ENCODE measurements at regions not wholly inside any gene's neighbourhood (a gene's known extent, or its start where the extent isn't known, plus 50 kb on each side); places are given as distances from the start of the nearest gene placed in this dataset.

DNA sequence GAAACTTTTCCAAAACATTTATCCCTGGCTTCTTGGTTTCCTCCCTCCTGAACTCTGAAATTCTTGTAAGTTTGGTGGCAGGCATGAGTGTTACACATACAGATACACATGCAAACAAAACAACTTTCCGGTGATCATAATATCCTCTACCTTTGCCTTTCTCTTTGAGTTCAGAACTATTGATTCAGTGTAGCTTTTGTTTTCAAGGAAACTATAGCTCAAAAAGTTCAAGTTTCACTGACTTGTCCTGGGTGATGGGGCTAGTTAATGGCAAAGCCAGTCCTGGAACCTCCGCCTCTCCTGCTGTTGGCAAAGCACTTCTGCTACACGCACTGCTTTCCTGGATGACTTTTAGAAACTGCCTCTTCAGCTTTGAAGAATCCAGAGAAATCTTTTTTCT, 177.3 kb upstream of the FAT1 start:
- peaks cover 0 to 21% of the 10 kb centered on the region in 2 donors for H3K4me1 ChIP-seq (ENCODE audit: control insufficient read depth in 1 of 2, low read depth in 2 of 2)
- DNase-seq (ENCODE audit: low spot score) (no peak), ATAC-seq (ENCODE audit: insufficient number of reproducible peaks, low FRiP score, low read depth) (no peak)
- no peaks in the 10 kb centered on the region for H3K36me3 ChIP-seq
- TF ChIP-seq, protein P1, sequence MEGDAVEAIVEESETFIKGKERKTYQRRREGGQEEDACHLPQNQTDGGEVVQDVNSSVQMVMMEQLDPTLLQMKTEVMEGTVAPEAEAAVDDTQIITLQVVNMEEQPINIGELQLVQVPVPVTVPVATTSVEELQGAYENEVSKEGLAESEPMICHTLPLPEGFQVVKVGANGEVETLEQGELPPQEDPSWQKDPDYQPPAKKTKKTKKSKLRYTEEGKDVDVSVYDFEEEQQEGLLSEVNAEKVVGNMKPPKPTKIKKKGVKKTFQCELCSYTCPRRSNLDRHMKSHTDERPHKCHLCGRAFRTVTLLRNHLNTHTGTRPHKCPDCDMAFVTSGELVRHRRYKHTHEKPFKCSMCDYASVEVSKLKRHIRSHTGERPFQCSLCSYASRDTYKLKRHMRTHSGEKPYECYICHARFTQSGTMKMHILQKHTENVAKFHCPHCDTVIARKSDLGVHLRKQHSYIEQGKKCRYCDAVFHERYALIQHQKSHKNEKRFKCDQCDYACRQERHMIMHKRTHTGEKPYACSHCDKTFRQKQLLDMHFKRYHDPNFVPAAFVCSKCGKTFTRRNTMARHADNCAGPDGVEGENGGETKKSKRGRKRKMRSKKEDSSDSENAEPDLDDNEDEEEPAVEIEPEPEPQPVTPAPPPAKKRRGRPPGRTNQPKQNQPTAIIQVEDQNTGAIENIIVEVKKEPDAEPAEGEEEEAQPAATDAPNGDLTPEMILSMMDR (IDR thresholded peaks at IDR 0.05): no peak
- H3K27me3 ChIP-seq (replicated peaks; ENCODE audit: insufficient read depth): no peaks in the 10 kb centered on the region
- no peak overlapping the region for H3K27ac ChIP-seq
- H3K4me3 ChIP-seq: no peak overlapping the region
- no peaks in the 10 kb centered on the region for H3K9me3 ChIP-seq

GRCh38 chr4:186901850-186902249, 178.2 kb upstream of the FAT1 start:
- ATAC-seq (ENCODE audit: insufficient number of reproducible peaks, low FRiP score, low read depth) (no peak), DNase-seq (ENCODE audit: low spot score) (no peak)
- Histone ChIP-seq H3K4me1 (ENCODE audit: control insufficient read depth in 1 of 2, low read depth in 2 of 2) (peaks cover 0 to 21% of the 10 kb centered on the region in 2 donors), H3K27ac (no peak overlapping the region), H3K4me3 (no peak overlapping the region), H3K36me3 (no peaks in the 10 kb centered on the region), H3K27me3 (replicated peaks; ENCODE audit: insufficient read depth) (no peaks in the 10 kb centered on the region), H3K9me3 (no peaks in the 10 kb centered on the region)
- TF ChIP-seq, protein P1 (IDR thresholded peaks at IDR 0.05): no peak

DNA sequence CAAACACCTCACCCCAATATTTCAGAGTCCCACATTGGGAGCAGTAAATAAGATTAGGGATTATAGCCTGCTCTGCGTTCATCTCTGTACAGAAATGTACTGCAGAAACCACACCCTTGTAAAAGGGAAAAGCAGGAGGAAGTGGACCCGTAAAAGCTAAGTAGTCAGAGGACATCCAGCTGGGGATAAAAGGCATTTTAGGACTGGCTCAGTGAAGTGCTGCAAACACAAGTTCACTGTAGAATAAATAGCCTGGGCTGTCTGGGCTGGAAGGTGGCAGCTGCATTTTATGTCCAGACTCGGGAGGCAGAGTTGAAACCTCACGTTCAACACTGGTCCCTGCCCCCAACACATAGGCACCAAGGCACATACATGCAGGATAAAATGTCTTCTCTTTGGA, 178.7 kb upstream of the FAT1 start:
- no peak overlapping the region for H3K4me3 ChIP-seq
- peaks cover 0 to 21% of the 10 kb centered on the region in 2 donors for H3K4me1 ChIP-seq (ENCODE audit: control insufficient read depth in 1 of 2, low read depth in 2 of 2)
- no peaks in the 10 kb centered on the region for H3K27me3 ChIP-seq (replicated peaks; ENCODE audit: insufficient read depth)
- DNase-seq (ENCODE audit: low spot score) (no peak), ATAC-seq (ENCODE audit: insufficient number of reproducible peaks, low FRiP score, low read depth) (no peak)
- H3K9me3 ChIP-seq: no peaks in the 10 kb centered on the region
- no peaks in the 10 kb centered on the region for H3K36me3 ChIP-seq
- TF ChIP-seq, protein P1 (IDR thresholded peaks at IDR 0.05): no peak
- H3K27ac ChIP-seq: no peak overlapping the region

DNA sequence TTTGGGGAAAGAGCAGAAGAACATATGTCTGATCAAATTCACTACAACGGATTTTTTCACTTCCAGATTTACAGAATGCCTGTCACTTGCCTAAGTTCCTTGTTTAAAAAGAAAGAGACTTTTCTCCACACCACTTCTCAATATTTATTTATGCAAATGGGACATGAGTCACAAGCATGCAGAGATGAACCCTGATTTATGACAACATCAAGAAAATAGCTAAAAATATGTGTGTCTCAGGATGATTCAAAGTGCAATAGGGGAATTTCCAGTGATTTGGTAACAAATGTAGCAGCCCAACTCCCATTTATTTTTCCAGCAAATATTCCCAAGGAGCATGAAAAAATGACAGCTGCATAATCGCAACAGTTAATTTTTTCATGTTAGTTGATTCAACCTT, 180.4 kb upstream of the FAT1 start:
- Histone ChIP-seq H3K27ac (no peak overlapping the region), H3K36me3 (no peaks in the 10 kb centered on the region), H3K4me3 (no peak overlapping the region), H3K9me3 (no peaks in the 10 kb centered on the region), H3K4me1 (ENCODE audit: control insufficient read depth in 1 of 2, low read depth in 2 of 2) (peaks cover 0 to 21% of the 10 kb centered on the region in 2 donors), H3K27me3 (replicated peaks; ENCODE audit: insufficient read depth) (no peaks in the 10 kb centered on the region)
- TF ChIP-seq, protein P1 (IDR thresholded peaks at IDR 0.05): no peak
- ATAC-seq (ENCODE audit: insufficient number of reproducible peaks, low FRiP score, low read depth) (no peak), DNase-seq (ENCODE audit: low spot score) (no peak)

- Histone ChIP-seq H3K36me3 (no peaks in the 10 kb centered on the region), H3K9me3 (no peaks in the 10 kb centered on the region), H3K27ac (no peak overlapping the region), H3K4me1 (ENCODE audit: control insufficient read depth in 1 of 2, low read depth in 2 of 2) (peaks cover 0 to 13% of the 10 kb centered on the region in 2 donors), H3K4me3 (no peak overlapping the region), H3K27me3 (replicated peaks; ENCODE audit: insufficient read depth) (no peaks in the 10 kb centered on the region)
- ATAC-seq (ENCODE audit: insufficient number of reproducible peaks, low FRiP score, low read depth): no peak
- TF ChIP-seq, protein P1 (IDR thresholded peaks at IDR 0.05): no peak
- no peak for DNase-seq (ENCODE audit: low spot score)
Observed at GRCh38 chr4:186906722-186907121, 183.1 kb upstream of the FAT1 start.

Data from thoracic aorta (tissue), 2 donors.